ENCODE measurements at regions not wholly inside any gene's neighbourhood (a gene's known extent, or its start where the extent isn't known, plus 50 kb on each side); places are given as distances from the start of the nearest gene placed in this dataset.

DNA sequence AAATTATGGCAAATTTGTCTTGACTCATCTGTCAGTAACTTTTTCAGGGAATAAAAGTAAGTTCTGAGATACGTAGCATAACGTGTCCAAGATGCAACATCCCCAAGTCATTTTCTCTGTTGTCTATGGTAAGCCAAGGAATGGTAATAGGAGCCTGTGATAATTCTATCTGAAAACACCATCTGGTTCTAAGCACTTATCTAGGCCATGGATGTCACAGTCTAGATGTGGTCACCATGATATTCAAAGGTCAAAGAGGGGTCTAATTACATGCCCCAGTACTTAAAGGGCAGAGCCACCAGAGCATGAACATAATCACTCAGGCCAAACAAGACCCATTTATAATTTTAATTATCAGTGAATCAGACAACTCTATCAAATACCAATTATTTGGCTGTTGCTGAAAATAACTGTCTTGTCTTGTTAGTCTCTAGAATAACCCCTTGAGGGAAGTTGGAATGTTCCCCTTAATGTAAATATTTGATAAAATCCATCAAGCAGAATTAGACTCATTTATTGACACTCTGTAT, 225.1 kb upstream of the MPPED2 start:
- TF ChIP-seq MAZ (IDR thresholded peaks at IDR 0.05; ENCODE audit: borderline replicate concordance, low read depth, low read length) (no peak), RAD21 (IDR thresholded peaks at IDR 0.05; ENCODE audit: low read length) (no peak), POLR2A (IDR thresholded peaks at IDR 0.05; ENCODE audit: low read depth, low read length) (no peak), MAFK (IDR thresholded peaks at IDR 0.05; ENCODE audit: low read depth, low read length) (no peak), BHLHE40 (IDR thresholded peaks at IDR 0.05; ENCODE audit: low read depth, low read length) (no peak), SMC3 (IDR thresholded peaks at IDR 0.05; ENCODE audit: low read depth, low read length) (no peak), RCOR1 (IDR thresholded peaks at IDR 0.05; ENCODE audit: insufficient replicate concordance, low read length) (no peak), RFX5 (IDR thresholded peaks at IDR 0.05; ENCODE audit: low read depth, low read length) (no peak), FOS (IDR thresholded peaks at IDR 0.05; ENCODE audit: low read depth, low read length) (no peak)
- TF ChIP-seq, protein P1, sequence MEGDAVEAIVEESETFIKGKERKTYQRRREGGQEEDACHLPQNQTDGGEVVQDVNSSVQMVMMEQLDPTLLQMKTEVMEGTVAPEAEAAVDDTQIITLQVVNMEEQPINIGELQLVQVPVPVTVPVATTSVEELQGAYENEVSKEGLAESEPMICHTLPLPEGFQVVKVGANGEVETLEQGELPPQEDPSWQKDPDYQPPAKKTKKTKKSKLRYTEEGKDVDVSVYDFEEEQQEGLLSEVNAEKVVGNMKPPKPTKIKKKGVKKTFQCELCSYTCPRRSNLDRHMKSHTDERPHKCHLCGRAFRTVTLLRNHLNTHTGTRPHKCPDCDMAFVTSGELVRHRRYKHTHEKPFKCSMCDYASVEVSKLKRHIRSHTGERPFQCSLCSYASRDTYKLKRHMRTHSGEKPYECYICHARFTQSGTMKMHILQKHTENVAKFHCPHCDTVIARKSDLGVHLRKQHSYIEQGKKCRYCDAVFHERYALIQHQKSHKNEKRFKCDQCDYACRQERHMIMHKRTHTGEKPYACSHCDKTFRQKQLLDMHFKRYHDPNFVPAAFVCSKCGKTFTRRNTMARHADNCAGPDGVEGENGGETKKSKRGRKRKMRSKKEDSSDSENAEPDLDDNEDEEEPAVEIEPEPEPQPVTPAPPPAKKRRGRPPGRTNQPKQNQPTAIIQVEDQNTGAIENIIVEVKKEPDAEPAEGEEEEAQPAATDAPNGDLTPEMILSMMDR (conservative IDR thresholded peaks at IDR 0.05; ENCODE audit: low read depth, low read length) = no peak
- TF ChIP-seq, protein P2, sequence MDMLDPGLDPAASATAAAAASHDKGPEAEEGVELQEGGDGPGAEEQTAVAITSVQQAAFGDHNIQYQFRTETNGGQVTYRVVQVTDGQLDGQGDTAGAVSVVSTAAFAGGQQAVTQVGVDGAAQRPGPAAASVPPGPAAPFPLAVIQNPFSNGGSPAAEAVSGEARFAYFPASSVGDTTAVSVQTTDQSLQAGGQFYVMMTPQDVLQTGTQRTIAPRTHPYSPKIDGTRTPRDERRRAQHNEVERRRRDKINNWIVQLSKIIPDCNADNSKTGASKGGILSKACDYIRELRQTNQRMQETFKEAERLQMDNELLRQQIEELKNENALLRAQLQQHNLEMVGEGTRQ (IDR thresholded peaks at IDR 0.05; ENCODE audit: low read depth, low read length) = no peak
